ENCODE measurements at regions not wholly inside any gene's neighbourhood (a gene's known extent, or its start where the extent isn't known, plus 50 kb on each side); places are given as distances from the start of the nearest gene placed in this dataset.
"Not testable (repeated sequence)": the region's sequence is repeated elsewhere in the genome, so short reads cannot be mapped to it uniquely, and the experiment has no call there.

DNA sequence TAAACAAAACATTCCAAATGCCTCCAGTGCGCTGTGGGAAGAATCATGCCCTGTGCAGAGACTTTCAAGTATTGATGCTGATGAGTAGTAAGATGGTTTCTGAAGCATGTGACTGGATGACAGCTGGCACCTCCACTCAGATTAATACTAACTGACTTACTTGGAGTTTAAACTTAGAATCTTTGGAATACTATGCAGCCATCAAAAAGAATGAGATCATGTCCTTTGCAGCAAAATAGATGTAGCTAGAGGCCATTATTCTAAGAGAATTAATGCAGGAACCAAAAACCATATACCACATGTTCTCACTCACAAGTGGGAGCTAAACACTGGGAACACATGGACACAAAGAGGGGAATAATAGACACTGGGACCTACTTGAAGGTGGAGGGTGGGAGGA is 73.8 kb upstream of the CHCHD3 start:
- Histone ChIP-seq H3K4me1 (ENCODE audit: insufficient read depth, low read length) (no peaks in the 10 kb centered on the region), H3K9me3 (ENCODE audit: low read length) (no peaks in the 10 kb centered on the region), H3K27me3 (ENCODE audit: insufficient read depth, low read length, poor library complexity, severe bottlenecking) (no peaks in the 10 kb centered on the region), H3K27ac (ENCODE audit: low read depth, low read length) (no peak overlapping the region), H3K36me3 (ENCODE audit: insufficient read depth, low read length) (no peaks in the 10 kb centered on the region), H3K4me3 (ENCODE audit: low read length) (no peak overlapping the region)
- Mint-ChIP-seq H3K27ac (no peak overlapping the region), H3K9me3 (peaks cover 0 to 6% (median 2%) of the 10 kb centered on the region in 5 donors), H3K4me1 (no peaks in the 10 kb centered on the region), H3K27me3 (peaks cover 5 to 9% of the 10 kb centered on the region in 2 donors), H3K36me3 (no peaks in the 10 kb centered on the region), H3K4me3 (no peak overlapping the region)
- ChIA-PET CTCF (no interaction called here), POLR2A (no interaction called here)
- DNase-seq = no peak

DNA sequence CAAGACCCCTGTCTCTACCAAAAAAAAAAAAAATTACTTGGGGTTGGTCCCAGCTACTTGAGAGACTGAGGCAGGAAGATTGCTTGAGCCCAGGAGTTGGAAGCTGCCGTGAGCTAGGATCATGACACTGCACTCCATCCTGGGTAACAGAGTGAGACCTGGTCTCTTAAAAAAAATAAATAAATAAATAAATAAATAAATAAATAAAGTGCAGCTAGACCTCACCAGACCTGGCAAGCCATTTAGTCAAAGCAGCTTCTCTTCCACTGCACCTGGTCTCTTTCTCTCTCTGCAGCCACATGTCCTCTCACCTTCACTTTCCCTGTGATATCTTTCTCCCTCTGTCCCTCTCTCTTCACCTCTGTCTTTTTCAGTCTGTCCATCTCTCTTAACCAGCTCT is 75.2 kb upstream of the CHCHD3 start:
- CTCF ChIA-PET = no interaction called here
- Mint-ChIP-seq H3K27ac (no peak overlapping the region), H3K36me3 (no peaks in the 10 kb centered on the region), H3K27me3 (peaks cover 7 to 8% of the 10 kb centered on the region in 2 donors), H3K4me3 (no peak overlapping the region), H3K4me1 (no peaks in the 10 kb centered on the region), H3K9me3 (peaks cover 0 to 6% (median 2%) of the 10 kb centered on the region in 5 donors)
- no peak overlapping the region for H3K27ac ChIP-seq (ENCODE audit: low read depth, low read length)
- H3K36me3 ChIP-seq (ENCODE audit: insufficient read depth, low read length) = no peaks in the 10 kb centered on the region
- no peaks in the 10 kb centered on the region for H3K4me1 ChIP-seq (ENCODE audit: insufficient read depth, low read length)
- no peaks in the 10 kb centered on the region for H3K27me3 ChIP-seq (ENCODE audit: insufficient read depth, low read length, poor library complexity, severe bottlenecking)
- H3K9me3 ChIP-seq (ENCODE audit: low read length) = no peaks in the 10 kb centered on the region
- no peak for DNase-seq
- H3K4me3 ChIP-seq (ENCODE audit: low read length) = no peak overlapping the region
- POLR2A ChIA-PET = no interaction called here

DNA sequence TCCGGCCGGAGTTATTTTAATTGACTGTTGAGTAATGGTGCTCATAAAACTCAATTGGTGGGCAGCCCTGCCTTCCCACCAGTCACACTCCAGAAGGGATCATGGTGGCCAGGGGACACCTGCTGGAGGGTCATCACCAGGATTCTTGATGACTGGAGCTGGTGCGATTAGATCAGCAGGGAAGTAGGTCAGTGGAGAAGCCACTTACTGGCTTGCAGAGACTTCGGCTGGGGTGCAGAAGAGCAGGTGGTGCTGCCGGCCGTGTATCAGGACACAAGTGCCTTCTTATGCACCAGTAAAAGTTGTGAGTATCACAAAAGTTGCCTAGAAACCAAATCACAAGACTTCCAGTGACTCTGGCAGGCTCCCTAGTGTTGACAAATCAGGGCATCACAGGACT is 82.6 kb upstream of the CHCHD3 start:
- Histone ChIP-seq H3K36me3 (ENCODE audit: insufficient read depth, low read length) (no peaks in the 10 kb centered on the region), H3K27ac (ENCODE audit: low read depth, low read length) (no peak overlapping the region), H3K4me1 (ENCODE audit: insufficient read depth, low read length) (no peaks in the 10 kb centered on the region), H3K27me3 (ENCODE audit: insufficient read depth, low read length, poor library complexity, severe bottlenecking) (no peaks in the 10 kb centered on the region), H3K4me3 (ENCODE audit: low read length) (no peak overlapping the region), H3K9me3 (ENCODE audit: low read length) (no peaks in the 10 kb centered on the region)
- Mint-ChIP-seq H3K36me3 (no peaks in the 10 kb centered on the region), H3K27me3 (peaks cover 12 to 36% of the 10 kb centered on the region in 2 donors), H3K4me3 (no peak overlapping the region), H3K27ac (no peak overlapping the region), H3K9me3 (no peaks in the 10 kb centered on the region), H3K4me1 (no peaks in the 10 kb centered on the region)
- ChIA-PET CTCF (no interaction called here), POLR2A (no interaction called here)
- no peak for DNase-seq

DNA sequence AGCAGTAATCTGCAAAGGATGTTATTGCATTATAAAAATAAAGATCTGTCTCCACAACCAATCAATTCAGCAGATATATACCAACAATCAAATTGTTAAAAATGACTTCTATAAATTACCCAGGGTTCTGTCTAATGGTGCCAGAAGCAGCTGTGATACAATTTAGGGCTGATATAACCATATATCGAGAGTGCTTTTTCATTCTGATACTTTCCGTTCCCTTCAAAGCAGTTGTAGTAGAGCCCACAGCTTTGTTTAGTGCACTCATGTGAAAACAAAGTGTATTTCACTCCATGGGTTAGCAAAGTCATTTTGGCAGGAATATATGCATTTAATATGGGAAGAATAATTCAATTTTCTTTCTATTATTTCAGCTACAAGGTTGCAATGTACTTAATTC is 83.1 kb upstream of the CHCHD3 start:
- Histone ChIP-seq H3K4me1 (ENCODE audit: insufficient read depth, low read length) (no peaks in the 10 kb centered on the region), H3K36me3 (ENCODE audit: insufficient read depth, low read length) (no peaks in the 10 kb centered on the region), H3K4me3 (ENCODE audit: low read length) (no peak overlapping the region), H3K9me3 (ENCODE audit: low read length) (no peaks in the 10 kb centered on the region), H3K27ac (ENCODE audit: low read depth, low read length) (no peak overlapping the region), H3K27me3 (ENCODE audit: insufficient read depth, low read length, poor library complexity, severe bottlenecking) (no peaks in the 10 kb centered on the region)
- H3K4me1 Mint-ChIP-seq = no peaks in the 10 kb centered on the region
- ChIA-PET CTCF (no interaction called here), POLR2A (no interaction called here)
- peaks cover 13 to 36% of the 10 kb centered on the region in 2 donors for H3K27me3 Mint-ChIP-seq
- H3K36me3 Mint-ChIP-seq = no peaks in the 10 kb centered on the region
- H3K4me3 Mint-ChIP-seq = no peak overlapping the region
- DNase-seq = no peak
- no peak overlapping the region for H3K27ac Mint-ChIP-seq
- H3K9me3 Mint-ChIP-seq = no peaks in the 10 kb centered on the region

DNA sequence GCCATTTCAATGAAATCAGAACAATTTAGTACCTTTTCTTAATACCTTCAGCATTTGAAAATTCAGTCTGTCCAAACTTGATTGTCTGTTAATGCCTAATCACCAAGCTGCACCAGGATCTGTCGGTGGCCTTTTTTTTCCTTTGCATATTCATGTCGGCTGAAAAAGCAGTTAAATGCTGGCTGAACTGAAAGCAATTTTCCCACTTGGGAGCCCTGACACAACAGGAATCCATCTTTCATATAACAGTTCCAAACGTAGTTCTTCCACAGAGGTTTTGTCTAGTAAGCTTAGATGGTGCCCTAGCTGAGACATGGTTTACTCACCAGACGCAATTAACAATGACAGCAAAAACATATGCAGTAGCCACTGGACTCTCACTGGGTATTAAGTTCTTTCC is 83.6 kb upstream of the CHCHD3 start:
- no peaks in the 10 kb centered on the region for H3K27me3 ChIP-seq (ENCODE audit: insufficient read depth, low read length, poor library complexity, severe bottlenecking)
- H3K4me1 ChIP-seq (ENCODE audit: insufficient read depth, low read length) = no peaks in the 10 kb centered on the region
- ChIA-PET POLR2A (no interaction called here), CTCF (no interaction called here)
- Mint-ChIP-seq H3K36me3 (no peaks in the 10 kb centered on the region), H3K9me3 (no peaks in the 10 kb centered on the region), H3K27me3 (peaks cover 13 to 35% of the 10 kb centered on the region in 2 donors), H3K27ac (no peak overlapping the region), H3K4me1 (no peaks in the 10 kb centered on the region), H3K4me3 (no peak overlapping the region)
- H3K27ac ChIP-seq (ENCODE audit: low read depth, low read length) = no peak overlapping the region
- no peak overlapping the region for H3K4me3 ChIP-seq (ENCODE audit: low read length)
- DNase-seq = no peak
- no peaks in the 10 kb centered on the region for H3K9me3 ChIP-seq (ENCODE audit: low read length)
- no peaks in the 10 kb centered on the region for H3K36me3 ChIP-seq (ENCODE audit: insufficient read depth, low read length)

DNA sequence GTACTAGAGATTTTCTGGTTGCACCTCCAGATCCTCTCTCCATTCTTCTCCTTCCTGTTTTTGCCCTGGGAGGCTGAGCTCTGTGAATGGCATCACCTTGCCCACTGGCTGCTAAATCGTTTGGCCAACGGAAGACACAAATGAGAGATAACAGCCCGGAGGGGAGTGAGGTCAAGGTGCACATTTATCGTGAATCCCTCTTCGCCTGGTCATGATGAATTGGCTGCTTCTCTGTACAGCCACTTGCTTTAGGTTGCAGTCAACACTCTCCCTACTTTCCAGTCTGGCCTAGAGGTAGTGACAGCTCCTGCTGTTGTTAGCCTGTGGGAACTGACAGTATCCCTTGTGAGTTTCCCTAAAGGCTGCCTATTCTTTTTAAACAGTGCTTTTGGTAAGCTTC is 85.4 kb upstream of the CHCHD3 start:
- Histone ChIP-seq H3K4me3 (ENCODE audit: low read length) (no peak overlapping the region), H3K9me3 (ENCODE audit: low read length) (no peaks in the 10 kb centered on the region), H3K27ac (ENCODE audit: low read depth, low read length) (no peak overlapping the region), H3K4me1 (ENCODE audit: insufficient read depth, low read length) (no peaks in the 10 kb centered on the region), H3K27me3 (ENCODE audit: insufficient read depth, low read length, poor library complexity, severe bottlenecking) (no peaks in the 10 kb centered on the region), H3K36me3 (ENCODE audit: insufficient read depth, low read length) (no peaks in the 10 kb centered on the region)
- DNase-seq = no peak
- POLR2A ChIA-PET = no interaction called here
- Mint-ChIP-seq H3K4me1 (no peaks in the 10 kb centered on the region), H3K27ac (no peak overlapping the region), H3K36me3 (no peaks in the 10 kb centered on the region), H3K27me3 (peaks cover 13 to 35% of the 10 kb centered on the region in 2 donors), H3K9me3 (no peaks in the 10 kb centered on the region), H3K4me3 (no peak overlapping the region)
- CTCF ChIA-PET = no interaction called here

DNA sequence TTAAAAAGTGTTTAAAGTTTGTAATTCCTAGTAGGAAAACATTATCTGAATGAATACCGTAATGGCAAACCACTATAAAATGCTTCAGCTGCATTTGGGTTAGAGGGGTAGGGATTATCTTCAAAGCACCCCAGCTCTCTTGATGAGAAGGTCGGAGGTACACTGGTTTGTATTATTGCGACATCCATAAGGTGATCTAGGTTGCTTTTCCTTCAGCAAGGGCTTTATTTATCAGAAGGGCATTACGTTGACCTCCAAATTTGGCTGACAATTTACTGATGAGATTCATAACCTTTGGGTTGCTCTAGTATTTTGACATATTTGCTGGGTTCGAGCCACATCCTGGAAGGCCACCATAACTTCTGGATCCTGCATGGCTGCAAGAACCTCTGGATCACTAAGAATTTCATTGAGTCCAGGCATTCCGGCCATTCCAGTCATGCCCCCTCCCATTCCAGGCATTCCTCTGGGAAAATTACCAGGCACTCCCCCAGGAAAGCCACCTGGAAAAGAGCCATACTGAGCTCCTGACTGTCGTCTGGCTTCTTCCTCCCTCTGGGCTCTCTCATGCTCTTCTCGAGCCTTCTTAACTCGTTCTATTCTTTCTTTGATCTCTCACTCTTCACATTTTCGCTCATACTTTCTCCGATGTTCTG is 83.6 kb upstream of the EXOC4 start:
- H3K36me3 ChIP-seq (ENCODE audit: insufficient read depth, low read length); H3K9me3 Mint-ChIP-seq; H3K27ac Mint-ChIP-seq; H3K9me3 ChIP-seq (ENCODE audit: low read length); H3K36me3 Mint-ChIP-seq; H3K27me3 ChIP-seq (ENCODE audit: insufficient read depth, low read length, poor library complexity, severe bottlenecking); POLR2A ChIA-PET; H3K4me3 ChIP-seq (ENCODE audit: low read length); H3K4me1 ChIP-seq (ENCODE audit: insufficient read depth, low read length); H3K27ac ChIP-seq (ENCODE audit: low read depth, low read length); H3K4me3 Mint-ChIP-seq; CTCF ChIA-PET; H3K4me1 Mint-ChIP-seq; DNase-seq: not testable (repeated sequence)
- peaks cover 5 to 34% of the 10 kb centered on the region in 2 donors for H3K27me3 Mint-ChIP-seq

DNA sequence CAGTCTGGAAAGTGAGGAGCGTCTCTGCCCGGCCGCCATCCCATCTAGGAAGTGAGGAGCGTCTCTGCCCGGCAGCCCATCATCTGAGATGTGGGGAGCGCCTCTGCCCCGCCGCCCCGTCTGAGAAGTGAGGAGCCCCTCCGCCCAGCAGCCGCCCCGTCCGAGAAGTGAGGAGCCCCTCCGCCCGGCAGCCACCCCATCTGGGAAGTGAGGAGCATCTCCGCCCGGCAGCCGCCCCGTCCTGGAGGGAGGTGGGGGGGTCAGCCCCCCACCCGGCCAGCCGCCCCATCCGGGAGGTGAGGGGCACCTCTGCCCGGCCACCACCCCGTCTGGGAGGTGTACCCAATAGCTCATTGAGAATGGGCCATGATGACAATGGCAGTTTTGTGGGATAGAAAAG is 75.4 kb upstream of the EXOC4 start:
- CTCF ChIA-PET; H3K4me1 ChIP-seq (ENCODE audit: insufficient read depth, low read length); H3K4me1 Mint-ChIP-seq; H3K4me3 ChIP-seq (ENCODE audit: low read length); H3K27ac ChIP-seq (ENCODE audit: low read depth, low read length); DNase-seq; H3K36me3 Mint-ChIP-seq; H3K27me3 ChIP-seq (ENCODE audit: insufficient read depth, low read length, poor library complexity, severe bottlenecking); H3K9me3 ChIP-seq (ENCODE audit: low read length); H3K9me3 Mint-ChIP-seq; H3K36me3 ChIP-seq (ENCODE audit: insufficient read depth, low read length); H3K4me3 Mint-ChIP-seq; POLR2A ChIA-PET; H3K27ac Mint-ChIP-seq: not testable (repeated sequence)
- H3K27me3 Mint-ChIP-seq = peaks cover 7 to 29% of the 10 kb centered on the region in 2 donors

DNA sequence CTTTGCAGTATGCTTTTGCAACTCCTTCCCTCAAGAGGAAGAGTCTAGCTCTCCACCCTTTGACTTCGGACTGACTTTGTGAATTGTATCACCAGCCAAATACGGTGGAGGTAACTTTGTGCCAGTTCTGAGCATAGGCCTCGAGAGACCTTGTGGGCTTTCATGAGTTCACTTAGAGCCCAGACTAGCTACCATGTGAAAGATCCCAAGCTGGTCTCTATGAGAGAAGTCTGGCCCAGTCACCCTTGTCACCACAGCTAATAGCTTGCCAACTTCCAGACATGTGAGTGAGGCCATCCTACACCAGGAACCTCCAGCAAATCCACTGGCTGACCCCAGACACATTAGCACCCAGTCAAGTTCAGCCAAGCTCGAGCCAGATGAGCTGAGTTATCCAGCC is 72.2 kb upstream of the EXOC4 start:
- no peak overlapping the region for H3K4me3 Mint-ChIP-seq
- H3K36me3 ChIP-seq (ENCODE audit: insufficient read depth, low read length) = no peaks in the 10 kb centered on the region
- no peak for DNase-seq
- peak overlapping the region in 1 of 8 donors; percentile 64 for H3K27ac Mint-ChIP-seq
- no peaks in the 10 kb centered on the region for H3K9me3 ChIP-seq (ENCODE audit: low read length)
- H3K27me3 Mint-ChIP-seq = peaks cover 7 to 19% of the 10 kb centered on the region in 2 donors
- H3K27me3 ChIP-seq (ENCODE audit: insufficient read depth, low read length, poor library complexity, severe bottlenecking) = peaks cover 6% of the 10 kb centered on the region
- H3K4me3 ChIP-seq (ENCODE audit: low read length) = no peak overlapping the region
- no peaks in the 10 kb centered on the region for H3K4me1 Mint-ChIP-seq
- POLR2A ChIA-PET = no interaction called here
- CTCF ChIA-PET = interaction anchor here (1.3 kb wide), 1 partner anchor 37 kb away, joined by 3 read pairs; no protein-coding TSS in a partner anchor
- peaks cover 0 to 9% (median 3%) of the 10 kb centered on the region in 5 donors for H3K9me3 Mint-ChIP-seq
- H3K4me1 ChIP-seq (ENCODE audit: insufficient read depth, low read length) = no peaks in the 10 kb centered on the region
- H3K27ac ChIP-seq (ENCODE audit: low read depth, low read length) = no peak overlapping the region
- no peaks in the 10 kb centered on the region for H3K36me3 Mint-ChIP-seq
